ENCODE measurements at regions not wholly inside any gene's neighbourhood (a gene's known extent, or its start where the extent isn't known, plus 50 kb on each side); places are given as distances from the start of the nearest gene placed in this dataset.
"Not testable (repeated sequence)": the region's sequence is repeated elsewhere in the genome, so short reads cannot be mapped to it uniquely, and the experiment has no call there.

GRCh38 chr12:63406781-63407180, 255.8 kb upstream of the AVPR1A start:
- DNase-seq (ENCODE audit: low spot score) = no peak

DNA sequence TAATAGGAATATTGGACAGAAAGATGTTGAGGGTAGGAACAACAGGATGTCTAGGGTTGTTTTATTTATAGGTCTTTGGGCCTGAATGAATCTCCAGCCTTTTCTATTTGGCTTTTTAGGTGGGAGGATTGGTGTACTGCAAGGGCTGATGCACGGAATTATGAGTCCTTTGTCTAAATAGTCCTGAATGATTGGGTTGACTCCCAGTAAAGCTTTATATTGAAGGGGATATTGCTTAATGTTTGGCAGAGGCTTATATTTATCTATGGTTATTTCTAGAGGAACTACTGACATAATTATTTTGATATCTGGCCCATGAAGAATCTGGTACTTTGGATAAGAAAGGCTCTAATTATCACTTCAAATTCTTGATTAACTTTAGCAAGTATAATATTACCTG, 253.6 kb upstream of the AVPR1A start:
- no peak for DNase-seq (ENCODE audit: low spot score)

DNA sequence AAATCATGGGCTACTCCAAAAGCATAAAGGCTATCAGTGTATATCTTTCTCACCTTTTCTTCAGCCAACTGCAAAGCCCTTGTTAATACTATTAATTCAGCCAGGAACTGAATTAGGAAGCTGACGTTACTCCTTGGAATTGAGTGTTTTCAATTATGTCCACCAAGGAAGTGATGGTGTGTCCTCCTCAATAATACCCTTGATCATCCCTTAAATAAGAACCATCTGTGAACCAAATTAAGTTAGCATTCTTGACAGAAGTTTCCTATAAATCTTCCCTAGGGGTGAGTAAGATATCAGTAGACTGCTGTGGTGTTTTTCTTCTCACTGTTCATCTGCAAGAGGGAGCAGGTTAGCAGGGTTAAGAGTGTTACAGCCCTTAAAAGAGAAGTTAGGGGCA, 252.3 kb upstream of the AVPR1A start:
- DNase-seq (ENCODE audit: low spot score) = no peak

DNA sequence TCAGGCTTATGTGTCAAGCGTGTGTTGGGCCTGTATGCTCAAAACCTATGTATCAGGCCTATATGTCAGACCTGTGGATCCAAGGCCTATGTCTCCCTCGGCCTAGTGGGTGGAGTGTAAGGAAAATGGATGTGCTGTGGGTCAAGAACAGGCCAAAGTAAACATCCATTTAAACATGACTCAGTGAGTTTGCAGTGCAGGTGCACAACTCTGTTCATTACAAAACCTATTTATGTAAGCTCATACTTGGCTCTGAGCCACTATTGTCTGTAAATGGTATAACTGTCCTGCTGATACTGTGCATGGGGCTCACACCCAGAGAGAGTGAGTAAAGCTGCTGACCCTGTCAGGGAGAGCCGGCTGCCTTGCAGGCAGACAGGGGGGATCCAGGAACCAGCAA, 249.7 kb upstream of the AVPR1A start:
- DNase-seq (ENCODE audit: low spot score) = no peak

DNA sequence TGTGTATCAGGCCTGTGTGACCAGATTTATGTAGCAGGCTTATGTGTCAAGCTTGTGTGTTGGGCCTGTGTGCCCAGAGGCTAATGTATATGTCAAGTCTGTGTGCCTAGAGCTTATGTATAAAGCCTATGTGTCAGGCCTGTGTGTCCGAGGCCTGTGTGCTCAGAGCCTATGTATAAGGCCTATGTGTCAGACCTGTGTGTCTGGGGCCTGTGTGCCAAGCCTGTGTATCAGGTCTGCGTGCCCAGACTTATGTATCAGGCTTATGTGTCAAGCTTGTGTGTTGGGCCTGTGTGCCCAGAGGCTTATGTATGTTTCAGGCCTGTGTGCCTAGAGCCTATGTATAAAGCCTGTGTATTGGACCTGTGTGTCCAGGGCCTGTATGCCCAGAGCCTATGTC, 249.3 kb upstream of the AVPR1A start:
- DNase-seq (ENCODE audit: low spot score) = no peak

DNA sequence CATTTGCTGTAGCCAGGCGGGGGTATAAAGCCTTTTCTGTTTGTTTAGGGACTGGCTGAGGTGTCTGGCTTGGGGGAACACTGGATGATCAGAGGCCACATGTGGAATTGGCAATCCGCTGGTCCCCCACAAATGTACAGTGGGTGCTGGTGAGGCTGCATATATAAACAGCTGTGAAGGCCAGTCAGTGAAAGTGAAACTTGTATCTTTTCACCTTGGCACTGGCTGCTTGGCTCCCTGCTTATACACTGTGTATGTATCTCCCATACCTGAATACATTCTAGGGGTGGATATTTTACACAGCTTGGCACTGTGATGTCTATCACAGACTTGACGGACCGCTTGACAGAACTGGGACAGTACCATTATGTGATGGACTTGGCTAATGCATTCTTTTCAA, 246.8 kb upstream of the AVPR1A start:
- DNase-seq (ENCODE audit: low spot score) = no peak

GRCh38 chr12:63396135-63396534, 245.1 kb upstream of the AVPR1A start:
- DNase-seq (ENCODE audit: low spot score) = no peak

DNA sequence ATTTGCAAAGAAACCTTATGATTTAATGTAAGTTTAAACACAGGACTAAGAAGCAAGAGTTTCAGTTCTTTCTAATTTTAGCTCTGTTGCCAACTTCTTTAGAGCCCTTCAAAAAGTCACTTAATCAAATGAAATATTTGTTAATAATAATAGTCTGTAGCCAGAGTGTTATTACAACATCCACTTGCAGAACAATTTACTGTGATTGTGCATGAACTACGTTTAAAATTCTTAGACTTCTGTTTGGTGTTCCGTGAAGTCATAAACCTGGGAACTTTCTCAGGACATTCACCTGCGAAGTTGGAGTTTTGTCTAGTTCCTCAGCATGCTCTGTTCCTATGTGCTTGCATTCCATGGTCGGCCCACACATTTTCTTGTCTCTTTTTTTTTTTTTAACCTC, 244.0 kb upstream of the AVPR1A start:
- DNase-seq (ENCODE audit: low spot score) = no peak

- DNase-seq (ENCODE audit: low spot score) = no peak
Observed at GRCh38 chr12:63394349-63394748, 243.3 kb upstream of the AVPR1A start.

- DNase-seq (ENCODE audit: low spot score) = no peak
Observed at GRCh38 chr12:63389211-63389610, 238.2 kb upstream of the AVPR1A start.

DNA sequence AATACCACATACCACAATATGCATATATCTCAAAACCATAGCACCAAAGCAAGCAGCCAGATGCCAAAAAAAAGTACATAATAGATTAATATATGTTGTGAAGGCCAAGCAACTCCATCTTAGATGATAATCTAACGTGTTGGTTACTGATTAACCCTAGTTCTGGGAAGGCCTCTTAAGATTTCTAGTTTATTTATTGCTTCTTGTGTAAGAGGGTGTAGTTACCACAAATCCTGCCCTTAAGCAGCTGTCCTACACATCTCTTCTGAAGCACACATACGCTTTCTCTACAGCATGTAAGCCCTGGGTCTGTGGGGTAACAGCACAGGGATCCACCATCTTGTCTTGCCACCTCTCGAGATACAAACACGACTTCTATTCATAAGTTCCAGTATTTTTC, 236.8 kb upstream of the AVPR1A start:
- no peak for DNase-seq (ENCODE audit: low spot score)

- no peak for DNase-seq (ENCODE audit: low spot score)
Observed at GRCh38 chr12:63382930-63383329, 231.9 kb upstream of the AVPR1A start.

- DNase-seq (ENCODE audit: low spot score) = no peak
Observed at GRCh38 chr12:63362791-63363190, 211.8 kb upstream of the AVPR1A start.

GRCh38 chr12:63362166-63362565, 211.2 kb upstream of the AVPR1A start:
- no peak for DNase-seq (ENCODE audit: low spot score)

GRCh38 chr12:63354969-63355368, 204.0 kb upstream of the AVPR1A start:
- DNase-seq (ENCODE audit: low spot score) = no peak

- no peak for DNase-seq (ENCODE audit: low spot score)
Observed at GRCh38 chr12:63353559-63353958, 202.6 kb upstream of the AVPR1A start.

- DNase-seq (ENCODE audit: low spot score) = no peak
Observed at GRCh38 chr12:63351370-63351769, 200.4 kb upstream of the AVPR1A start.

DNA sequence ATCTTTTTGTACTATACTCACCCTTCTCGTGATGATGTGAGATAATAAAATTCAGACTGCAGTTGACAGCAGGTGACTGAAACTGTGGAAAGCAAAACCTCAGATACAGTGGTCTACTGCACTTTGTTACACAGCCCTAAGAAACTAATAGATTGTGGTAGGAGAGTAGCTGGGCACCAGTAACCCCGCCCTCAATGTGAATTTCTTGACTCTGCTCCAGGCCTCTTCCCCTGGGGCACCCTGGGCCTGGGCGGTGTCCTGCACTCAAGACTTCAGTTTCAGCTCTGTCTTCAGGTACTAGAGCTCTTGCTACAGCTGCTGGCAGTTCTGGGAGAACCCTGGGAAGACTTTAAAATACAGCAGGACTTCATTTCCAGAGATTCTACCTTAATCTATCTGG, 197.6 kb upstream of the AVPR1A start:
- no peak for DNase-seq (ENCODE audit: low spot score)

DNA sequence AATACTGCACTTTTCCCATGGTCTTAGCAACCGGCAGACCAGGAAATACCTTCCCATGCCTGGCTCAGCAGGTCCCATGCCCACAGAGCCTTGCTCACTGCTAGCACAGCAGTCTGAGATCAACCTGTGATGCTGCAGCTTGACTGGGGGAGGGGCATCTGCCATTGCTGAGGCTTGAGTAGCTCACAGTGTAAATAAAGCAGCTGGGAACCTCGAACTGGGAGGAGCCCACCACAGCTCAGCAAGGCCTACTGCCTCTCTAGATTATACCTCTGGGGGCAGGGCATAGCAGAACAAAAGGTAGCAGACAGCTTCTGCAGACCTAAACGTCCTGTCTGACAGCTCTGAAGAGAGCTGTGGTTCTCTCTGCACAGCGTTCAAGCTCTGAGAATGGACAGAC, 186.2 kb upstream of the AVPR1A start:
- DNase-seq (ENCODE audit: low spot score) = not testable (repeated sequence)

DNA sequence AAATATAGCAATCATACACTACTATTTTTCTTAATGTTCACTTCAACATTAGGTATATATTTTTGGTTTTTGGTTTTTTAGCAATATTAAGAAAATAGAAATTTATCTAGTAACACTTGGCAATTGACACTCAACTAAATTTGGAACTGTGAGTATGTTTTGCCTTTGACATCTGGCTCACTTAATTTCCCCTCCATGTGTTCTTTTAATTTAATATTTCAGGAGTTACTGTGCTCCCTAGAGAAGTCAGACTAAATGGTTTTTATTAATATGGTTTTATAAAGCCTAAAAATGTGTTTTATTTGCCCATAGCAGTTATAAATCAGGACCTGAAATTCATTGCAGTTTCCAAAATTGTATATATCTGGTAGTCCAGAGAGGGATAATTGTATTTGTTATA, 175.3 kb upstream of the AVPR1A start:
- no peak for DNase-seq (ENCODE audit: low spot score)

- DNase-seq (ENCODE audit: low spot score) = no peak
Observed at GRCh38 chr12:63325757-63326156, 174.8 kb upstream of the AVPR1A start.

DNA sequence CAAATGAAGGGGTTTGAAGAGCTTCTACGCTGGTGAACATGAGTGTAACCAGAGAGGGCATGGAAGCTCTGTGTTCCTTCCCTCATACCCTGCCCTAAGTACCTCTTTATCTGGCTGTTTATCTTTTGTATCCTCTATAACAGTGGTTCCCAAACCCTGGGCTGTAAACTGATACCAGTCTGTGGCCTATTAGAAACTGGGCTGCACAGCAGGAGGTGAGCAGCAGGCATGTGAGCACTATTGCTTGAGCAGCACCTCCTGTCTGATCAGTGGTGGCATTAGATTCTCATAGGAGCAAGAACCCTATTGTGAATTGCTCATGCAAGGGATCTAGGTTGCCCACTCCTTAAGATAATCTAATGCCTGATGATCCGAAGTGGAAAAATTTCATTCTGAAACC, 172.9 kb upstream of the AVPR1A start:
- DNase-seq (ENCODE audit: low spot score) = no peak

DNA sequence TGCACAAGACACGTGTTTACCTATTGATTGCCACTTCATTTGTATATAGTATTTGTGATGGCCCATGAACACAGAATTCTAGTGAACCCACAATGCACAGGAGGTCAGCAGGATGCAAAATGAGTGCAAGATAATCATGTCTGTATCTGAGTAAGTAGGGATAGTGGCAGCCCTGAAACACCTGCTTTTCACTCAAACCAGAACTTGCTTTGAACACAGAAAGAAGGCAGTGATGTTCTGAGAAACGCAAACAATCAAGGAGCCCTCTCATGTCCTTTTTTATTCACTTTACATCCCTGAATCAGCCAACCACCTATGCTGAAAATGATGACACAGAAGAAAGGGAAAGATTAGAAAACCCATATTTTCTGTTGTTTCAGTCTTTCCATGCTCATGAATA, 170.4 kb upstream of the AVPR1A start:
- DNase-seq (ENCODE audit: low spot score) = no peak

- DNase-seq (ENCODE audit: low spot score) = no peak
Observed at GRCh38 chr12:63319936-63320633, 169.1 kb upstream of the AVPR1A start.

GRCh38 chr12:63319386-63319785, 168.4 kb upstream of the AVPR1A start:
- peak; percentile 27 for DNase-seq (ENCODE audit: low spot score)

Data from putamen (tissue), 1 donor.